Prostate gland (tissue), 2 donors: ENCODE measurements at regions not wholly inside any gene's neighbourhood (a gene's known extent, or its start where the extent isn't known, plus 50 kb on each side); places are given as distances from the start of the nearest gene placed in this dataset.

Experiments used
- POLR2A ChIP-seq: fragments of 450-650 bp; IDR thresholded peaks from one replicate; pipeline ENCODE4 v1.6.1; 2016; ENCODE audit warnings: antibody characterized with exemption, mild to moderate bottlenecking
- TF ChIP-seq, protein P1 (sequence below), 4 experiments: fragments of 200-600 bp in 2 of 4; fragments of 450-650 bp in 2 of 4; sonication (generic) in 2 of 4; IDR thresholded peaks; 1 replicate in 3 of 4; 2 replicates in 1 of 4; pipeline ENCODE4 v1.5.1; 2016 to 2019; ENCODE audit warnings: antibody characterized with exemption in 4 of 4, mild to moderate bottlenecking in 2 of 4, moderate library complexity in 2 of 4

DNA sequence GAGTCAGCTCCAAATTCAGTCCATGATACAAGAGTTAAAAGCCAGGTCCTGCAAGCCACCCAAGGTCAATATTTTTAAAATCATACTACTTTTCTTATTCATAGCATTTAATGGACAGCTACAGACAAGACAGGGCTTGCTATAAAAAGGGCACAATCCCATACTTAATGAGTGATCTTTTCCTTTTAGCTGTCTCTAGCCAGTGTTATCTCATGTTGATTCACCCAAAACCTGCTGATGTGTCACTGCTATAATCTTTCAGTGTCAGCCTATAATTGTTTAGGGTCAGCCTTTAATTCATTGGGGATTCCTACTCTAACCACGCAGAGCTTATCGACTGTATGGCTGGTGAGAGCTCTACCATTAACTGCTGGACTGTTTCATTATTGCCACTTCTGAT is 51.2 kb upstream of the HCCS start:
- no peak for TF ChIP-seq POLR2A
- TF ChIP-seq, protein P1, sequence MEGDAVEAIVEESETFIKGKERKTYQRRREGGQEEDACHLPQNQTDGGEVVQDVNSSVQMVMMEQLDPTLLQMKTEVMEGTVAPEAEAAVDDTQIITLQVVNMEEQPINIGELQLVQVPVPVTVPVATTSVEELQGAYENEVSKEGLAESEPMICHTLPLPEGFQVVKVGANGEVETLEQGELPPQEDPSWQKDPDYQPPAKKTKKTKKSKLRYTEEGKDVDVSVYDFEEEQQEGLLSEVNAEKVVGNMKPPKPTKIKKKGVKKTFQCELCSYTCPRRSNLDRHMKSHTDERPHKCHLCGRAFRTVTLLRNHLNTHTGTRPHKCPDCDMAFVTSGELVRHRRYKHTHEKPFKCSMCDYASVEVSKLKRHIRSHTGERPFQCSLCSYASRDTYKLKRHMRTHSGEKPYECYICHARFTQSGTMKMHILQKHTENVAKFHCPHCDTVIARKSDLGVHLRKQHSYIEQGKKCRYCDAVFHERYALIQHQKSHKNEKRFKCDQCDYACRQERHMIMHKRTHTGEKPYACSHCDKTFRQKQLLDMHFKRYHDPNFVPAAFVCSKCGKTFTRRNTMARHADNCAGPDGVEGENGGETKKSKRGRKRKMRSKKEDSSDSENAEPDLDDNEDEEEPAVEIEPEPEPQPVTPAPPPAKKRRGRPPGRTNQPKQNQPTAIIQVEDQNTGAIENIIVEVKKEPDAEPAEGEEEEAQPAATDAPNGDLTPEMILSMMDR (IDR thresholded peaks at IDR 0.05), result no peak
